ENCODE measurements at regions not wholly inside any gene's neighbourhood (a gene's known extent, or its start where the extent isn't known, plus 50 kb on each side); places are given as distances from the start of the nearest gene placed in this dataset.

- Histone ChIP-seq H3K9me3 (ENCODE audit: control insufficient read depth, insufficient read depth, low read length) (no peaks in the 10 kb centered on the region), H3K9ac (ENCODE audit: low read depth, low read length) (no peak overlapping the region), H3K27me3 (ENCODE audit: control insufficient read depth, insufficient read depth, low read length) (no peaks in the 10 kb centered on the region), H3K36me3 (ENCODE audit: control insufficient read depth, insufficient read depth, low read length) (no peaks in the 10 kb centered on the region), H3K4me3 (ENCODE audit: low read depth, low read length) (no peak overlapping the region), H3K4me1 (ENCODE audit: control insufficient read depth, insufficient read depth, low read length) (no peaks in the 10 kb centered on the region)
Measured at GRCh38 chr18:56309104-56309503, 329.3 kb downstream of the TXNL1 start.

DNA sequence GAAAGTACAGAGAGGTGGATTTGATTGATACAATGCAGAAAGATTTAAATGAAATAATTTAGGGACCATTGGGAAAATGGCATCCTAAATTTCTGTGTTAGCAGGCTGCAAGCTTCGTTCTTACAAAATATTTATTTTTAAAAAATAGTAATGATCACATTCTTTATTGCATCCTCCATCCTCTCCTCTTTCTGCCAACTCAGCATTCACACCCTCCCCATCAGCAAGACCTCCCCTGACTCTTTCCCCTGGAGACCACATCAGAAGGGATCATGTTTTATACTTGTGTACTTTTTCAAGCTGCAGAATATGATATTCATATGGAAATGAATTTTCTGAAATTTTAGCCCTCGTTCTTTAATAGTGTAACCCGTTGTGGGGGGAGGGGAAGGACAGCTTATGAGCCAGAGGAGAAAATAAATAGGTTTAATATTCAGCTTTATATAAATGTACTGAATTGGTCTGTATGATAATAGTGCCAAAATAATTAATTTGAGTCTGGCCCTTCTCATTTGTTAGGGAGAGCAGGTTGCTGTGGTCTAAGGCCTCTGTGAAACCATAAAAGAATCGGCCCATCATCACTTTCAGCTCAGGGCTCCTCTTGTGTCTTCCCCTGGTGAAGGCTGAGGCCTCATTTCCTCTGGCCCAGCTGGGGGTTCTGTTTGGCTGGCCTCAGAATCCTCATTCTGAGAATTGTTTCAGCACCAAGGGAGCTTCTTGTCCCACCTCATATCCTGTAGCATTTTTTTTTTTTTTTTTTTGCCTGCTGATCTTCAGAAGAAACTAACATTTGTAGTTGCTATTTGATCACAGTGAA is 330.8 kb downstream of the TXNL1 start:
- H3K4me1 ChIP-seq (ENCODE audit: control insufficient read depth, insufficient read depth, low read length): no peaks in the 10 kb centered on the region

GRCh38 chr18:56306797-56307196 is 331.6 kb downstream of the TXNL1 start:
- Histone ChIP-seq H3K36me3 (ENCODE audit: control insufficient read depth, insufficient read depth, low read length) (no peaks in the 10 kb centered on the region), H3K4me3 (ENCODE audit: low read depth, low read length) (no peak overlapping the region), H3K9ac (ENCODE audit: low read depth, low read length) (no peak overlapping the region), H3K27me3 (ENCODE audit: control insufficient read depth, insufficient read depth, low read length) (no peaks in the 10 kb centered on the region), H3K9me3 (ENCODE audit: control insufficient read depth, insufficient read depth, low read length) (no peaks in the 10 kb centered on the region), H3K4me1 (ENCODE audit: control insufficient read depth, insufficient read depth, low read length) (no peaks in the 10 kb centered on the region)

More for the DNA sequence above, 330.8 kb downstream of the TXNL1 start:
- H3K9ac ChIP-seq (ENCODE audit: low read depth, low read length): no peak overlapping the region
- no peaks in the 10 kb centered on the region for H3K27me3 ChIP-seq (ENCODE audit: control insufficient read depth, insufficient read depth, low read length)
- H3K4me3 ChIP-seq (ENCODE audit: low read depth, low read length): no peak overlapping the region
- no peaks in the 10 kb centered on the region for H3K9me3 ChIP-seq (ENCODE audit: control insufficient read depth, insufficient read depth, low read length)
- no peaks in the 10 kb centered on the region for H3K36me3 ChIP-seq (ENCODE audit: control insufficient read depth, insufficient read depth, low read length)

GRCh38 chr18:56305583-56305982 is 332.8 kb downstream of the TXNL1 start:
- no peaks in the 10 kb centered on the region for H3K27me3 ChIP-seq (ENCODE audit: control insufficient read depth, insufficient read depth, low read length)

DNA sequence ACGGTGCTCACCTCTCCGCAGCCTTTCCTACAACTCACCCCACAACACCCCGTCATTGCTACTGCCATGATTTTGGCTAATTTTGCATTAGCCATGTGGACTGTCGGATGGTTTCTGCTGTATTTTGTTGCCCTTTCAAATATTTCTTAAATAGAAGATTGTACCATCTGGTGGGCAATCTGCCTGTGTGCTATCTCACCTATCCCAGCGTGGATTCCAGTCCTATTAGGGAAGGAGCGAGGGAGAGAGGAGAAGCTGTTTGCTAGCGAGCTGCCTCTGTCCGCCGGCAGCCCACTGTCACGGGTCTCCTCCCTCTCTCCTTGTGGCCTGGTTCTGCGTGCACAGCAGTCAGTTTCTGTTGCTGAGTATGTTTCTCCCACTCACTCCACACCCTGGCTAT is 336.2 kb downstream of the TXNL1 start:
- H3K9me3 ChIP-seq (ENCODE audit: control insufficient read depth, insufficient read depth, low read length): no peaks in the 10 kb centered on the region
- no peaks in the 10 kb centered on the region for H3K36me3 ChIP-seq (ENCODE audit: control insufficient read depth, insufficient read depth, low read length)
- H3K27me3 ChIP-seq (ENCODE audit: control insufficient read depth, insufficient read depth, low read length): no peaks in the 10 kb centered on the region

More at GRCh38 chr18:56305583-56305982, 332.8 kb downstream of the TXNL1 start:
- Histone ChIP-seq H3K4me3 (ENCODE audit: low read depth, low read length) (no peak overlapping the region), H3K9me3 (ENCODE audit: control insufficient read depth, insufficient read depth, low read length) (no peaks in the 10 kb centered on the region), H3K9ac (ENCODE audit: low read depth, low read length) (no peak overlapping the region), H3K4me1 (ENCODE audit: control insufficient read depth, insufficient read depth, low read length) (no peaks in the 10 kb centered on the region), H3K36me3 (ENCODE audit: control insufficient read depth, insufficient read depth, low read length) (no peaks in the 10 kb centered on the region)

GRCh38 chr18:56299740-56300139 is 338.7 kb downstream of the TXNL1 start:
- Histone ChIP-seq H3K9me3 (ENCODE audit: control insufficient read depth, insufficient read depth, low read length) (no peaks in the 10 kb centered on the region), H3K4me3 (ENCODE audit: low read depth, low read length) (no peak overlapping the region), H3K4me1 (ENCODE audit: control insufficient read depth, insufficient read depth, low read length) (no peaks in the 10 kb centered on the region), H3K27me3 (ENCODE audit: control insufficient read depth, insufficient read depth, low read length) (no peaks in the 10 kb centered on the region), H3K36me3 (ENCODE audit: control insufficient read depth, insufficient read depth, low read length) (no peaks in the 10 kb centered on the region), H3K9ac (ENCODE audit: low read depth, low read length) (no peak overlapping the region)

More for the DNA sequence above, 336.2 kb downstream of the TXNL1 start:
- Histone ChIP-seq H3K9ac (ENCODE audit: low read depth, low read length) (no peak overlapping the region), H3K4me1 (ENCODE audit: control insufficient read depth, insufficient read depth, low read length) (no peaks in the 10 kb centered on the region), H3K4me3 (ENCODE audit: low read depth, low read length) (no peak overlapping the region)

GRCh38 chr18:56298935-56299334 is 339.5 kb downstream of the TXNL1 start:
- H3K27me3 ChIP-seq (ENCODE audit: control insufficient read depth, insufficient read depth, low read length): no peaks in the 10 kb centered on the region
- H3K4me1 ChIP-seq (ENCODE audit: control insufficient read depth, insufficient read depth, low read length): no peaks in the 10 kb centered on the region
- no peaks in the 10 kb centered on the region for H3K9me3 ChIP-seq (ENCODE audit: control insufficient read depth, insufficient read depth, low read length)
- H3K36me3 ChIP-seq (ENCODE audit: control insufficient read depth, insufficient read depth, low read length): no peaks in the 10 kb centered on the region
- H3K4me3 ChIP-seq (ENCODE audit: low read depth, low read length): no peak overlapping the region
- no peak overlapping the region for H3K9ac ChIP-seq (ENCODE audit: low read depth, low read length)

GRCh38 chr18:56296381-56296780 is 342.0 kb downstream of the TXNL1 start:
- H3K4me3 ChIP-seq (ENCODE audit: low read depth, low read length): no peak overlapping the region
- no peak overlapping the region for H3K9ac ChIP-seq (ENCODE audit: low read depth, low read length)

GRCh38 chr18:56294484-56295183 is 343.8 kb downstream of the TXNL1 start:
- Histone ChIP-seq H3K4me1 (ENCODE audit: control insufficient read depth, insufficient read depth, low read length) (no peaks in the 10 kb centered on the region), H3K27me3 (ENCODE audit: control insufficient read depth, insufficient read depth, low read length) (no peaks in the 10 kb centered on the region), H3K36me3 (ENCODE audit: control insufficient read depth, insufficient read depth, low read length) (no peaks in the 10 kb centered on the region), H3K9me3 (ENCODE audit: control insufficient read depth, insufficient read depth, low read length) (no peaks in the 10 kb centered on the region), H3K9ac (ENCODE audit: low read depth, low read length) (no peak overlapping the region), H3K4me3 (ENCODE audit: low read depth, low read length) (no peak overlapping the region)

More at GRCh38 chr18:56296381-56296780, 342.0 kb downstream of the TXNL1 start:
- no peaks in the 10 kb centered on the region for H3K4me1 ChIP-seq (ENCODE audit: control insufficient read depth, insufficient read depth, low read length)
- no peaks in the 10 kb centered on the region for H3K36me3 ChIP-seq (ENCODE audit: control insufficient read depth, insufficient read depth, low read length)
- H3K9me3 ChIP-seq (ENCODE audit: control insufficient read depth, insufficient read depth, low read length): no peaks in the 10 kb centered on the region
- no peaks in the 10 kb centered on the region for H3K27me3 ChIP-seq (ENCODE audit: control insufficient read depth, insufficient read depth, low read length)

GRCh38 chr18:56291294-56291693 is 347.1 kb downstream of the TXNL1 start:
- Histone ChIP-seq H3K9ac (ENCODE audit: low read depth, low read length) (no peak overlapping the region), H3K4me3 (ENCODE audit: low read depth, low read length) (no peak overlapping the region), H3K9me3 (ENCODE audit: control insufficient read depth, insufficient read depth, low read length) (no peaks in the 10 kb centered on the region), H3K36me3 (ENCODE audit: control insufficient read depth, insufficient read depth, low read length) (no peaks in the 10 kb centered on the region), H3K4me1 (ENCODE audit: control insufficient read depth, insufficient read depth, low read length) (no peaks in the 10 kb centered on the region), H3K27me3 (ENCODE audit: control insufficient read depth, insufficient read depth, low read length) (no peaks in the 10 kb centered on the region)

DNA sequence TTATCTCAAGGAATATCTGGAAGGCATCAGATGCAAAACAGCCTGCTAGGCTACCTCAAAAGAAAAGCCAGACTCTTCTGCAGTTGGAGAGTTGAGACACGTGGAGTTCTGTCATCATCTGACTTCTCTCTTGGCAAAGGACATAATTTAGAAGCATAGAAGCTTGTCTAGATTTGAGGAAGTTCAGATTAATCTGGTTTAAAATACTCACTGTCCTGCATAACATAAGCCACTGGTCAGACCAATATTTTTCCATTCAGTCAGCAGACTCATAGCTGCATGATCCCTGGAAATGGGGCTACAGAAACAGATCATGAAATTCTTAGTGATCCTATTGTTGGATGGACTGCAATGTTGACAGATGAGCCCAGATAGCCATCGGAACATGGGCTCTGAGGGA is 349.0 kb downstream of the TXNL1 start:
- Histone ChIP-seq H3K4me1 (ENCODE audit: control insufficient read depth, insufficient read depth, low read length) (no peaks in the 10 kb centered on the region), H3K9ac (ENCODE audit: low read depth, low read length) (no peak overlapping the region), H3K27me3 (ENCODE audit: control insufficient read depth, insufficient read depth, low read length) (no peaks in the 10 kb centered on the region), H3K36me3 (ENCODE audit: control insufficient read depth, insufficient read depth, low read length) (no peaks in the 10 kb centered on the region), H3K9me3 (ENCODE audit: control insufficient read depth, insufficient read depth, low read length) (no peaks in the 10 kb centered on the region), H3K4me3 (ENCODE audit: low read depth, low read length) (no peak overlapping the region)

DNA sequence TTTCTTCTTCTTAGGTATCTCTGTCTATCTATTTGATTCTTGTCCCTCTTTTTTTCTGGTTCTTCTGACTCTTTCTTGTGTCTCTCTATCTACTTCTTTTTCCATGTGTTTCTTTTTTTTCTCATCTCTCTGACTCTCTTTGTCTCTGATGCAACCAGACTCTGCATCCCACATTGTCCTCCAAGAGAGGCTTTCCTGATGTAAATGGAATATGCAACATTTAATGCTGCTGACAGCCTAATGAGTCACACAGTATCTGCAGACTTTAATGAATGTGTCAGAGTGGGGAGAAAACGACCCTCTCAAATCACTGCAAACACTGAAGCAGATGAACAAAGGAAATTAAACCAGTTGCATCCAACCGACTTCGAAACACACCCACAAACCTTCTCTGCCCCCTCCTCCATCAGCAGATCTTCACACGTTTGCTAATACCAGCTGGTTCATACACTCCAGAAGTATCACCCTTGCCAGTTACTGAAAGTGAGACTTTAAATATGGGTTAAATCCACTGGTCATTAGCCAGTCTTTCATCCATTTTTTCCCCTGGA is 351.5 kb downstream of the TXNL1 start:
- Histone ChIP-seq H3K9me3 (ENCODE audit: control insufficient read depth, insufficient read depth, low read length) (no peaks in the 10 kb centered on the region), H3K4me3 (ENCODE audit: low read depth, low read length) (no peak overlapping the region), H3K36me3 (ENCODE audit: control insufficient read depth, insufficient read depth, low read length) (no peaks in the 10 kb centered on the region), H3K27me3 (ENCODE audit: control insufficient read depth, insufficient read depth, low read length) (no peaks in the 10 kb centered on the region), H3K9ac (ENCODE audit: low read depth, low read length) (no peak overlapping the region), H3K4me1 (ENCODE audit: control insufficient read depth, insufficient read depth, low read length) (no peaks in the 10 kb centered on the region)
